ENCODE measurements at regions not wholly inside any gene's neighbourhood (a gene's known extent, or its start where the extent isn't known, plus 50 kb on each side); places are given as distances from the start of the nearest gene placed in this dataset.

- Histone ChIP-seq H3K36me3 (ENCODE audit: control insufficient read depth in 2 of 2, insufficient read depth in 2 of 2, low read length in 1 of 2) (no peaks in the 10 kb centered on the region), H3K9me3 (replicated peaks; ENCODE audit: control insufficient read depth, insufficient read depth, low read length) (no peaks in the 10 kb centered on the region; the same call in 2 of the 3 replicates), H2AFZ (ENCODE audit: control insufficient read depth, low read depth, low read length) (no peak overlapping the region), H3K4me1 (ENCODE audit: control insufficient read depth, insufficient read depth, low read length) (no peaks in the 10 kb centered on the region), H3K4me2 (ENCODE audit: control insufficient read depth, insufficient read depth) (no peak overlapping the region), H3K27me3 (replicated peaks in 1 of 2; ENCODE audit: control insufficient read depth in 2 of 2, insufficient read depth in 2 of 2, low read length in 1 of 2) (peaks cover 2 to 5% of the 10 kb centered on the region in 2 experiments; a peak in 2 of 4 replicates), H3K79me2 (ENCODE audit: control insufficient read depth, insufficient read depth, low read length) (no peaks in the 10 kb centered on the region), H4K20me1 (ENCODE audit: control insufficient read depth, insufficient read depth) (no peaks in the 10 kb centered on the region), H3K4me3 (no peak overlapping the region), H3K9ac (ENCODE audit: control insufficient read depth, insufficient read depth, low read length) (no peak overlapping the region), H3K27ac (ENCODE audit: control insufficient read depth, insufficient read depth) (no peak overlapping the region)
- FAIRE-seq (no peak), DNase-seq (ENCODE audit: low read depth, low spot score) (no peak), ATAC-seq (no peak)
- RAD21 ChIA-PET (ENCODE audit: unreplicated experiment), result interaction anchor here (0.6 kb wide), 1 partner anchor 42 kb away, joined by 3 read pairs; no protein-coding TSS in a partner anchor
- in situ Hi-C loops (cut with MboI) (no loop called here), intact Hi-C loops (cut with micrococcal nuclease; ENCODE audit: unreplicated experiment) (no loop called here)
- no TSS peak for BruUV-seq (replicated peaks)
- SMC1A ChIA-PET (ENCODE audit: uncharacterized antibody, unreplicated experiment), result no interaction called here
- POLR2A ChIA-PET, result no interaction called here
- no peak for TF ChIP-seq IKZF2 (IDR thresholded peaks at IDR 0.05)
- no peak for TF ChIP-seq POLR2A (IDR thresholded peaks at IDR 0.05; ENCODE audit: low read depth, low read length)
- no peak for TF ChIP-seq KLF5 (IDR thresholded peaks at IDR 0.05; ENCODE audit: partially characterized antibody)
- no peak for TF ChIP-seq KAT2A (conservative IDR thresholded peaks at IDR 0.05; ENCODE audit: control insufficient read depth, low read depth, low read length)
- TF ChIP-seq PKNOX1 (IDR thresholded peaks at IDR 0.05), result no peak
- no peak for TF ChIP-seq IKZF1 (conservative IDR thresholded peaks at IDR 0.05)
- no peak for TF ChIP-seq EED (IDR thresholded peaks at IDR 0.05; ENCODE audit: low read depth)
- no peak for TF ChIP-seq USF2 (IDR thresholded peaks at IDR 0.05; ENCODE audit: borderline replicate concordance, low read depth, low read length)
- TF ChIP-seq GABPA (IDR thresholded peaks at IDR 0.05; ENCODE audit: low read depth), result no peak
- no peak for TF ChIP-seq JUNB (IDR thresholded peaks at IDR 0.05)
- TF ChIP-seq TCF7 (IDR thresholded peaks at IDR 0.05; ENCODE audit: borderline replicate concordance), result no peak
- no peak for TF ChIP-seq NR2C1 (IDR thresholded peaks at IDR 0.05)
- no peak for TF ChIP-seq NFXL1 (IDR thresholded peaks at IDR 0.05; ENCODE audit: borderline replicate concordance)
- TF ChIP-seq CHD4 (IDR thresholded peaks at IDR 0.05), result no peak
- no peak for TF ChIP-seq HCFC1 (IDR thresholded peaks at IDR 0.05; ENCODE audit: low read length)
- CTCF ChIA-PET, result interaction anchor here (1.3 kb wide), 1 partner anchor 9 kb away, joined by 3 read pairs; no protein-coding TSS in a partner anchor
- 0% methylated on average over 1 of the region's 1 CpG for WGBS (ENCODE audit: insufficient coverage, insufficient replicate concordance, low lambda C conversion rate, missing lambda C conversion rate)
Measured at GRCh38 chr2:216991563-216991962, 131.7 kb upstream of the TNP1 start.

All from GM12878 (cell line).